Caco-2 (cell line): ENCODE measurements at regions not wholly inside any gene's neighbourhood (a gene's known extent, or its start where the extent isn't known, plus 50 kb on each side); places are given as distances from the start of the nearest gene placed in this dataset.

Experiments
- BruUV-seq: library from RNA; stranded (reverse); fragments of 400-500 nt; replicated peaks from 2 replicates; lab custom pipeline; 2021; lab: Mats Ljungman, UMichigan
- CTCF ChIA-PET: fragments of 300-600 bp; sonication (Branson Sonifier 250); formaldehyde crosslinking; loops from one replicate; lab custom pipeline; 2022; ENCODE audit warnings: antibody characterized with exemption; lab: Charles Lee
- POLR2A ChIA-PET: fragments of 300-600 bp; sonication (Branson Sonifier 250); formaldehyde crosslinking; loops from one replicate; lab custom pipeline; 2022; ENCODE audit warnings: antibody characterized with exemption; lab: Charles Lee
- DNase-seq, 2 experiments: peaks; one replicate each; pipeline versions ENCODE4 v3.0.0 to v3.0.0-alpha.2; 2020 to 2022
- H3K27me3 ChIP-seq: replicated peaks from 2 replicates; pipeline ENCODE4 v1.6.0; 2011; ENCODE audit warnings: low read length; ENCODE audit not compliant: control insufficient read depth, insufficient read depth
- H3K36me3 ChIP-seq: 2 replicates; pipeline ENCODE4 v1.5.1; 2011; ENCODE audit warnings: low read length; ENCODE audit not compliant: control insufficient read depth, insufficient read depth
- H3K4me1 ChIP-seq: fragments of 250-450 bp; sonication (Bioruptor Pico); 2 replicates; pipeline ENCODE4 v1.5.1; 2020; ENCODE audit warnings: mild to moderate bottlenecking
- H3K4me3 ChIP-seq: 2 replicates; pipeline ENCODE4 v1.5.1; 2011; ENCODE audit warnings: low read depth, mild to moderate bottlenecking, control low read depth, low read length
- H3K9me3 ChIP-seq: fragments of 250-450 bp; sonication (Bioruptor Pico); 2 replicates; pipeline ENCODE4 v1.5.1; 2020; ENCODE audit warnings: mild to moderate bottlenecking, moderate library complexity
- H3K27ac Mint-ChIP-seq: one replicate; pipeline ENCODE4 v1.8.0; 2022; ENCODE audit warnings: mixed read lengths; ENCODE audit not compliant: unreplicated experiment
- H3K27me3 Mint-ChIP-seq: one replicate; pipeline ENCODE4 v1.8.0; 2022; ENCODE audit warnings: mixed read lengths; ENCODE audit not compliant: insufficient read depth, unreplicated experiment
- H3K36me3 Mint-ChIP-seq: one replicate; pipeline ENCODE4 v1.8.0; 2022; ENCODE audit warnings: mild to moderate bottlenecking, mixed read lengths; ENCODE audit not compliant: insufficient read depth, unreplicated experiment
- H3K4me1 Mint-ChIP-seq: one replicate; pipeline ENCODE4 v1.8.0; 2022; ENCODE audit warnings: low read depth, mixed read lengths; ENCODE audit not compliant: unreplicated experiment
- H3K4me3 Mint-ChIP-seq: one replicate; pipeline ENCODE4 v1.8.0; 2022; ENCODE audit warnings: mild to moderate bottlenecking, moderate library complexity, mixed read lengths; ENCODE audit not compliant: unreplicated experiment
- H3K9me3 Mint-ChIP-seq: one replicate; pipeline ENCODE4 v1.8.0; 2022; ENCODE audit warnings: mixed read lengths; ENCODE audit not compliant: unreplicated experiment
- intact Hi-C: fragments of 100-400 bp; cut with micrococcal nuclease; formaldehyde crosslinking; loops from one replicate; pipeline ENCODE4 v1.10.0; 2022; ENCODE audit not compliant: unreplicated experiment
- TF ChIP-seq, protein P1 (sequence below), 2 experiments: fragments of 200-600 bp in 1 of 2; IDR thresholded peaks; 1 replicate in 1 of 2; 2 replicates in 1 of 2; pipeline versions ENCODE4 v1.5.1 to v1.8.0; 2011 to 2022; ENCODE audit warnings: antibody characterized with exemption in 1 of 2, control low read depth in 1 of 2, inconsistent platforms in 1 of 2, low read depth in 1 of 2, low read length in 1 of 2, mild to moderate bottlenecking in 1 of 2, moderate library complexity in 1 of 2; ENCODE audit not compliant: insufficient read depth in 1 of 2, severe bottlenecking in 1 of 2, unreplicated experiment in 1 of 2

DNA sequence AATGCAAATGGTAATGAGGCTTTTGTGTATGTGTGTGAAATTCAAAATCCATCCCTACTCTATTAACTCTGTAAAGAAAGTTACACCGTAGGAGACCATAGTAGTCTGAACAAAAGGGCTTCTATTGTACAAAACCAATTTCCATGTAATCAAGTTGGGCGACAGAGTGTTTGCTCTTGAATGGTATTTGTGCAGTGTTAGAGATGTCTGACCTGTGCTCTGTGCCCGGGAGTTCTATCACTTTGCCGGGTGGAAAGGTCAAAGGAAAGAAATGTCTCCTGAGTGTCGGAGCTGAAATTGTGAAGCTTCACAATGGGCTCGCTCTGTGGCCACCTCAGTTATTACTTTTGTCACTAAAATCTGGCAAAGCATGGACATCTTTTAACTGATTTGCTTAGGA lies 312.0 kb downstream of the SAMD5 start:
- Mint-ChIP-seq H3K4me1 (no peaks in the 10 kb centered on the region), H3K9me3 (no peaks in the 10 kb centered on the region), H3K36me3 (no peaks in the 10 kb centered on the region), H3K4me3 (no peak overlapping the region), H3K27ac (no peak overlapping the region), H3K27me3 (no peaks in the 10 kb centered on the region)
- Histone ChIP-seq H3K4me1 (no peaks in the 10 kb centered on the region), H3K9me3 (no peaks in the 10 kb centered on the region), H3K27me3 (no peaks in the 10 kb centered on the region), H3K4me3 (no peak overlapping the region), H3K36me3 (no peaks in the 10 kb centered on the region)
- BruUV-seq = no TSS peak
- TF ChIP-seq, protein P1, sequence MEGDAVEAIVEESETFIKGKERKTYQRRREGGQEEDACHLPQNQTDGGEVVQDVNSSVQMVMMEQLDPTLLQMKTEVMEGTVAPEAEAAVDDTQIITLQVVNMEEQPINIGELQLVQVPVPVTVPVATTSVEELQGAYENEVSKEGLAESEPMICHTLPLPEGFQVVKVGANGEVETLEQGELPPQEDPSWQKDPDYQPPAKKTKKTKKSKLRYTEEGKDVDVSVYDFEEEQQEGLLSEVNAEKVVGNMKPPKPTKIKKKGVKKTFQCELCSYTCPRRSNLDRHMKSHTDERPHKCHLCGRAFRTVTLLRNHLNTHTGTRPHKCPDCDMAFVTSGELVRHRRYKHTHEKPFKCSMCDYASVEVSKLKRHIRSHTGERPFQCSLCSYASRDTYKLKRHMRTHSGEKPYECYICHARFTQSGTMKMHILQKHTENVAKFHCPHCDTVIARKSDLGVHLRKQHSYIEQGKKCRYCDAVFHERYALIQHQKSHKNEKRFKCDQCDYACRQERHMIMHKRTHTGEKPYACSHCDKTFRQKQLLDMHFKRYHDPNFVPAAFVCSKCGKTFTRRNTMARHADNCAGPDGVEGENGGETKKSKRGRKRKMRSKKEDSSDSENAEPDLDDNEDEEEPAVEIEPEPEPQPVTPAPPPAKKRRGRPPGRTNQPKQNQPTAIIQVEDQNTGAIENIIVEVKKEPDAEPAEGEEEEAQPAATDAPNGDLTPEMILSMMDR (IDR thresholded peaks at IDR 0.05; ENCODE audit: insufficient read depth in 1 of 2, low read depth in 1 of 2, low read length in 1 of 2, severe bottlenecking in 1 of 2, unreplicated experiment in 1 of 2) = no peak
- intact Hi-C loops = no loop called here
- ChIA-PET CTCF (no interaction called here), POLR2A (no interaction called here)
- no peak for DNase-seq

DNA sequence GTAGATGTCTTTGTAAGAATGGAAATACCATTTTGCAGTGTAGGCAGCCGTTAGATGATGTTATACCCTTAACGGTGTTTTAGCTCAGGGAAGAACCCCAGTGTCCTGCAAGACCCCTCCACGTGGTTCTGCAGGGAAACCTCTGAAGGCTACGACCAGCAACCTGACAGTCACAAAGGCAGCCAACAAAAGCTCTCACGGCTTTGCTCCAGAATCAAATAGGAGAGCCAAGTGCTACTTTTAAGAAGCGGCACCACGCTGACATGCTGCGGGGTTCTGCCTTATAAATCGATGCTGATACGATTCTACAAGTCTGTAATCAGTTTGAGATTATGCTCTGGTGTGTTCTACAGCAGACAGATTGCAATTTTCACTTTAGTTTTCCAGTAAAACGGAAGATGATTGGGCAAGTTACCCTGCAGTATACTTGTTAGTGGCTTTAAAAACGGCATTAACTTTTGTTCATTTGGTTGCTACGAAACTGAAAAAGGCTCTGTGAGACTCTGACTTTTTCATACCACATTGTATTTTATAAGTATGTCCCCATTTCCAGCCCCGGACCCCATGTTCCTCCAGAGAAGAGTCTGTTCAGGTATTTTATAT lies 312.9 kb downstream of the SAMD5 start:
- H3K27ac Mint-ChIP-seq = no peak overlapping the region
- H3K27me3 ChIP-seq = no peaks in the 10 kb centered on the region
- H3K36me3 ChIP-seq = no peaks in the 10 kb centered on the region
- DNase-seq = no peak
- H3K4me1 ChIP-seq = no peaks in the 10 kb centered on the region
- ChIA-PET CTCF (no interaction called here), POLR2A (no interaction called here)
- no peaks in the 10 kb centered on the region for H3K4me1 Mint-ChIP-seq
- H3K4me3 Mint-ChIP-seq = no peak overlapping the region
- intact Hi-C loops = no loop called here
- TF ChIP-seq, protein P1 (IDR thresholded peaks at IDR 0.05; ENCODE audit: insufficient read depth in 1 of 2, low read depth in 1 of 2, low read length in 1 of 2, severe bottlenecking in 1 of 2, unreplicated experiment in 1 of 2) = no peak
- no peak overlapping the region for H3K4me3 ChIP-seq
- no peaks in the 10 kb centered on the region for H3K9me3 Mint-ChIP-seq
- H3K9me3 ChIP-seq = no peaks in the 10 kb centered on the region
- H3K27me3 Mint-ChIP-seq = no peaks in the 10 kb centered on the region
- no peaks in the 10 kb centered on the region for H3K36me3 Mint-ChIP-seq
- no TSS peak for BruUV-seq

DNA sequence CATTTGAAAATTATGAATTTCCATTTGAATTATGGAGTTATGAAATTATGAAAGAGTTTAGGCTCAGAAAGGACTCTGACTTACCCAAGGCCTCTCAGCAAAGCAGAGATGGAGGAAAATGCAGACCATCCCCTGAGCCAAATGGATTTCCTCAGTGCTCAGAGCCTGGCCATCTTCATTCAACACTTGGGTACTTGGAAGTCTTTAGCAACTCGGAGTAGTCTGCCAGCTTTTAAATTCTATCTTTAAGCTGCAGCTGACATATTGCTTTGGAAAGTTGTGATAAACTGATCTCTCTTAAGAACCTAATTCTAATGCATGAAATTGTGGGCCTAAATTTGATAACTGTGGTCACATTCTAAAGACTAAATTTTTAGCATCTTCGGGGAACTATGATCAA lies 315.4 kb downstream of the SAMD5 start:
- intact Hi-C loops = no loop called here

More for the DNA sequence above, 315.4 kb downstream of the SAMD5 start:
- Histone ChIP-seq H3K27me3 (no peaks in the 10 kb centered on the region), H3K4me3 (no peak overlapping the region), H3K36me3 (no peaks in the 10 kb centered on the region), H3K4me1 (no peaks in the 10 kb centered on the region), H3K9me3 (no peaks in the 10 kb centered on the region)
- BruUV-seq = no TSS peak
- H3K36me3 Mint-ChIP-seq = no peaks in the 10 kb centered on the region
- no peak for DNase-seq
- no peaks in the 10 kb centered on the region for H3K9me3 Mint-ChIP-seq
- H3K27ac Mint-ChIP-seq = no peak overlapping the region
- no peak overlapping the region for H3K4me3 Mint-ChIP-seq
- TF ChIP-seq, protein P1 (IDR thresholded peaks at IDR 0.05; ENCODE audit: insufficient read depth in 1 of 2, low read depth in 1 of 2, low read length in 1 of 2, severe bottlenecking in 1 of 2, unreplicated experiment in 1 of 2) = no peak
- CTCF ChIA-PET = no interaction called here
- no peaks in the 10 kb centered on the region for H3K4me1 Mint-ChIP-seq
- no peaks in the 10 kb centered on the region for H3K27me3 Mint-ChIP-seq
- POLR2A ChIA-PET = no interaction called here
